Esophagus muscularis mucosa (tissue), 4 donors: ENCODE measurements at regions not wholly inside any gene's neighbourhood (a gene's known extent, or its start where the extent isn't known, plus 50 kb on each side); places are given as distances from the start of the nearest gene placed in this dataset.

Experiments used
- DNase-seq: peaks from one replicate; pipeline ENCODE4 v3.0.0-alpha.2; 2017; ENCODE audit errors: extremely low spot score
- H3K27ac ChIP-seq, 4 donors: fragments of 200-600 bp; sonication (generic); replicated peaks in 1 of 4; 1 replicate in 3 of 4; 2 replicates in 1 of 4; pipeline ENCODE4 v1.5.1; 2016 to 2019; ENCODE audit warnings: mild to moderate bottlenecking in 1 of 4
- H3K27me3 ChIP-seq, 4 donors: fragments of 200-600 bp; sonication (generic); one replicate each; pipeline versions ENCODE4 v1.5.1 to v1.6.0; 2016 to 2019
- H3K36me3 ChIP-seq, 4 donors: fragments of 200-600 bp; sonication (generic); one replicate each; pipeline ENCODE4 v1.5.1; 2016 to 2019
- H3K4me1 ChIP-seq, 4 donors: fragments of 200-600 bp; sonication (generic); one replicate each; pipeline ENCODE4 v1.5.1; 2016 to 2019
- H3K4me3 ChIP-seq, 4 donors: fragments of 200-600 bp; sonication (generic); 1 replicate in 2 of 4; 2 replicates in 2 of 4; pipeline ENCODE4 v1.5.1; 2016 to 2019; ENCODE audit warnings: mild to moderate bottlenecking in 4 of 4, moderate library complexity in 1 of 4
- H3K9me3 ChIP-seq, 4 donors: fragments of 200-600 bp; sonication (generic); 1 replicate in 3 of 4; 2 replicates in 1 of 4; pipeline ENCODE4 v1.5.1; 2016 to 2019
- EP300 ChIP-seq: sonication (generic); formaldehyde crosslinking; IDR thresholded peaks from one replicate; pipeline ENCODE4 v1.6.1; 2017; ENCODE audit warnings: antibody characterized with exemption
- POLR2A ChIP-seq: fragments of 450-650 bp; IDR thresholded peaks from one replicate; pipeline ENCODE4 v1.6.1; 2017; ENCODE audit warnings: antibody characterized with exemption, moderate library complexity, mild to moderate bottlenecking, low read depth
- POLR2AphosphoS5 ChIP-seq, 2 donors: sonication (generic); formaldehyde crosslinking; IDR thresholded peaks; one replicate each; pipeline ENCODE4 v1.6.1; 2017; ENCODE audit warnings: antibody characterized with exemption in 2 of 2
- WGBS: methylation state at CpG from one replicate; pipeline ENCODE4 v1.1.5; 2018; 5-methylcytosine and 5-hydroxymethylcytosine counted together
- intact Hi-C: fragments of 100-400 bp; cut with DNase I; formaldehyde crosslinking; loops from one replicate; pipeline ENCODE4 v1.15.1; 2023
- TF ChIP-seq, protein P1 (sequence below), 3 experiments: fragments of 200-600 bp in 2 of 3; fragments of 450-650 bp in 1 of 3; sonication (generic) in 2 of 3; IDR thresholded peaks; one replicate each; pipeline ENCODE4 v1.5.1; 2017 to 2019; ENCODE audit warnings: antibody characterized with exemption in 3 of 3, mild to moderate bottlenecking in 2 of 3, moderate library complexity in 1 of 3

DNA sequence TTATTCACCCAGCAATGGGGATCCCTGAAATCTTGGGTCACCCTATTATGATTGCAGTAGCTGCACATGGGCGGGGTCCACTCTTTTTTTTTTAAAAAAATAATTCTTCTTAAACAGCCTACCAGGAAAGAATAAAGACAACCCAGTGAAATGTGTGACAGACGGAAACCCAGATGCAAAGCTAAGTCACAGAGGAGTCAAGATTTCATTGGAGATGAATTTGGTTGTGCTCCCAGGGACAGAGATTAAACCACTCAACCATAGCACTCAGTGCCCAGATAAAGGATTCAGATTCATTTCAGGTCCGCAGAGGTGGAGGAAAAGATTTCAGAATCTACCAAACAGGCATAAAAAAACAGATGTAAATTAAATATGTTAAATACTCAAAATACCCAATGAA lies 583.5 kb upstream of the ZP4 start:
- no peaks in the 10 kb centered on the region for H3K27me3 ChIP-seq
- intact Hi-C loops: no loop called here
- peaks cover 0 to 3% (median 0%) of the 10 kb centered on the region in 4 donors for H3K4me1 ChIP-seq
- DNase-seq: no peak
- H3K36me3 ChIP-seq: no peaks in the 10 kb centered on the region
- H3K4me3 ChIP-seq: no peak overlapping the region
- TF ChIP-seq, protein P1, sequence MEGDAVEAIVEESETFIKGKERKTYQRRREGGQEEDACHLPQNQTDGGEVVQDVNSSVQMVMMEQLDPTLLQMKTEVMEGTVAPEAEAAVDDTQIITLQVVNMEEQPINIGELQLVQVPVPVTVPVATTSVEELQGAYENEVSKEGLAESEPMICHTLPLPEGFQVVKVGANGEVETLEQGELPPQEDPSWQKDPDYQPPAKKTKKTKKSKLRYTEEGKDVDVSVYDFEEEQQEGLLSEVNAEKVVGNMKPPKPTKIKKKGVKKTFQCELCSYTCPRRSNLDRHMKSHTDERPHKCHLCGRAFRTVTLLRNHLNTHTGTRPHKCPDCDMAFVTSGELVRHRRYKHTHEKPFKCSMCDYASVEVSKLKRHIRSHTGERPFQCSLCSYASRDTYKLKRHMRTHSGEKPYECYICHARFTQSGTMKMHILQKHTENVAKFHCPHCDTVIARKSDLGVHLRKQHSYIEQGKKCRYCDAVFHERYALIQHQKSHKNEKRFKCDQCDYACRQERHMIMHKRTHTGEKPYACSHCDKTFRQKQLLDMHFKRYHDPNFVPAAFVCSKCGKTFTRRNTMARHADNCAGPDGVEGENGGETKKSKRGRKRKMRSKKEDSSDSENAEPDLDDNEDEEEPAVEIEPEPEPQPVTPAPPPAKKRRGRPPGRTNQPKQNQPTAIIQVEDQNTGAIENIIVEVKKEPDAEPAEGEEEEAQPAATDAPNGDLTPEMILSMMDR (IDR thresholded peaks at IDR 0.05): no peak
- TF ChIP-seq POLR2A: no peak
- no peak for TF ChIP-seq EP300
- no peak for TF ChIP-seq POLR2AphosphoS5 (IDR thresholded peaks at IDR 0.05)
- H3K27ac ChIP-seq: no peak overlapping the region
- 33% methylated on average over 3 of the region's 3 CpGs for WGBS
- no peaks in the 10 kb centered on the region for H3K9me3 ChIP-seq

DNA sequence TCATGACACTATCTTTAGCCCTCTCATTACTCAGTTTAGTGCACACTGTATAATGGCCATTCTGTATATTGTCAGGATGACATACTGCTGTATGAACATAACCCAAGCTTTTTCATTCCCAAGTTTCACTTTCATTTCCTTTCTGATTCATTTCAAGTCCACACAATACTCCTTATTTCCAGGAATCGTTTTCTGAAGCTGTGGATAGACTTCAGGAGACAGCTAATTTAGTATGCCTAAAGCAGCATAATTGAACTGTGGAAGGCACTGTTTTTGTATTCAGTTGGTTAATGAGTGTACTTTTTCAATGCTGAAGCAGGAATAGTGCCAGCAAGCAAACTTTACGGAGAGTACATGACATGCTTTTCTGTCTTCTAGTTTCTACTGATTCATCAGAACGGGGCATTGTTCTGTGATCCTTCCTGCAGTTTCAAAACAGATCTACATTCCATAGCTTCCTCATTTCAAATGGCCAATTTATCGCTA lies 578.5 kb upstream of the ZP4 start:
- peaks cover 0 to 6% (median 0%) of the 10 kb centered on the region in 4 donors for H3K4me1 ChIP-seq
- no peak overlapping the region for H3K27ac ChIP-seq
- no peaks in the 10 kb centered on the region for H3K9me3 ChIP-seq
- no peaks in the 10 kb centered on the region for H3K27me3 ChIP-seq
- DNase-seq: no peak
- H3K4me3 ChIP-seq: peak overlapping the region; percentile 34 to 43 (median 40)
- TF ChIP-seq POLR2A (no peak), EP300 (no peak), POLR2AphosphoS5 (IDR thresholded peaks at IDR 0.05) (no peak)
- TF ChIP-seq, protein P1 (IDR thresholded peaks at IDR 0.05): no peak
- 55% methylated on average over 4 of the region's 4 CpGs for WGBS
- no peaks in the 10 kb centered on the region for H3K36me3 ChIP-seq
- intact Hi-C loops: no loop called here

DNA sequence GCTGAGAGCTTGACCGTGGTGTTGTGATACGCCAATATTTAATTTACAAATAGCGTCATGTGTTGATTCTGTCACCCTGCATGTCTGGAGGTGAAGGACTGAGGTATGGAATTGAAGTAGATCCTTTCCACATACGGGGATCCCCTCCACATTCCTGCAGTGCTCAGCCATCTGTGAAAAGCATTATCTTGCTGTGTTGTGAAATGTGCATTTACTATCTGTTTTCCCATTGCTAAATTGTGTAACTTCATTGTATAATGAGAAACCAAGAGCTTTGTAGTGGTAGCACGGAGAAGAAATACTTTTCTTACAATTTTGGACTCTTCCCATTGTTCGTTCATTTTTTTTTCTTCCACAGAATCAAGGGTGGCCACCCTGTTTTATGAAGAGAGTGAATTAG lies 577.3 kb upstream of the ZP4 start:
- TF ChIP-seq, protein P1 (IDR thresholded peaks at IDR 0.05): no peak
- TF ChIP-seq POLR2AphosphoS5 (IDR thresholded peaks at IDR 0.05) (no peak), EP300 (no peak), POLR2A (no peak)
- Histone ChIP-seq H3K4me1 (peaks cover 0 to 6% (median 0%) of the 10 kb centered on the region in 4 donors), H3K27ac (no peak overlapping the region), H3K9me3 (no peaks in the 10 kb centered on the region), H3K27me3 (no peaks in the 10 kb centered on the region), H3K36me3 (no peaks in the 10 kb centered on the region), H3K4me3 (no peak overlapping the region)
- no peak for DNase-seq
- WGBS: 90% methylated on average over 6 of the region's 6 CpGs
- intact Hi-C loops: no loop called here

DNA sequence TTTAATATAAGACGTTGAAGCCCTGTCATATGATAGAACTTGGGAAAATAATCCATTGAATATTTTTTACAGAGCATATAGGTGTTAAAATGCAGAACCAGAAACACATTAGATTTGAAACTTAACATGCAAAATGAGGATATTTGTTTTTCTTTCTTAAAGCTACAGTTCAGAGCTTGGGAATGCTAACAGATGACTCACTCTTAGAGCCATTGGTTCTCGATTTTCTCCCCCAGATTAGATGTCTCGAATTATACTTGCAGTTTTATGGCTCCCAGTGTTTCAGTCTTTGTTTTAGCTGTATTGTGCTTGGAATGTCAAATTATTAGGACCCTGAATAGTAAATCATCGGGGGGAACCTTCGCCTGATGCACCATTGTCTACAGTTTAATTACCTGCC lies 575.7 kb upstream of the ZP4 start:
- 85% methylated on average over 5 of the region's 5 CpGs for WGBS
- no peak overlapping the region for H3K27ac ChIP-seq
- no peaks in the 10 kb centered on the region for H3K27me3 ChIP-seq
- intact Hi-C loops: no loop called here
- H3K9me3 ChIP-seq: no peaks in the 10 kb centered on the region
- peaks cover 0 to 6% (median 0%) of the 10 kb centered on the region in 4 donors for H3K4me1 ChIP-seq
- TF ChIP-seq EP300 (no peak), POLR2AphosphoS5 (IDR thresholded peaks at IDR 0.05) (no peak), POLR2A (no peak)
- TF ChIP-seq, protein P1 (IDR thresholded peaks at IDR 0.05): no peak
- H3K4me3 ChIP-seq: no peak overlapping the region
- no peaks in the 10 kb centered on the region for H3K36me3 ChIP-seq
- DNase-seq: no peak

DNA sequence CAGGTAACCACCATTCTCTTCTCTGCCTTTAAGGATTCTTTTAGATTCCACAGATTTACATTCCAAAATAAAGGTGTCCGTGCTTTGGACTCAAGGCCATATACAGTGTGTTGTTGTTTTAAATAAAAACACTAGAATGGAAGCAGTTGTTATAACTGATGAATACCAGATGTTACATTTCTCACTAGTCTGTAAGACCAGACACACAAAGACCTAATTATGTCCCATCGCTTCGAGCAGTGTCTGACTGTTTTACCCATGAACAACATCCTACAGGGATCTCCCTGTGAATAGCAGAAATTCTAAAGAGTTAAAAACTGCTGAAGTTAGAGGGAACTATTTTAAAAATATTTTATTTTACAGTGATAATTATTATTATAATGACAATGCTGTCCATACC lies 574.7 kb upstream of the ZP4 start:
- intact Hi-C loops: no loop called here
- H3K4me3 ChIP-seq: no peak overlapping the region
- H3K27me3 ChIP-seq: no peaks in the 10 kb centered on the region
- H3K36me3 ChIP-seq: no peaks in the 10 kb centered on the region
- no peak for DNase-seq
- H3K27ac ChIP-seq: no peak overlapping the region
- H3K9me3 ChIP-seq: no peaks in the 10 kb centered on the region
- 55% methylated on average over 3 of the region's 3 CpGs for WGBS
- TF ChIP-seq EP300: no peak
- no peak for TF ChIP-seq POLR2AphosphoS5 (IDR thresholded peaks at IDR 0.05)
- no peak for TF ChIP-seq POLR2A
- TF ChIP-seq, protein P1 (IDR thresholded peaks at IDR 0.05): no peak
- H3K4me1 ChIP-seq: peaks cover 0 to 6% (median 0%) of the 10 kb centered on the region in 4 donors
